K562 (cell line): ENCODE measurements at regions not wholly inside any gene's neighbourhood (a gene's known extent, or its start where the extent isn't known, plus 50 kb on each side); places are given as distances from the start of the nearest gene placed in this dataset.

Experiments used
- ATAC-seq: fragments of 200-7000 bp; cut with Tn5 transposase; 3 replicates; pipeline ENCODE4 v1.9.1; 2020; ENCODE audit warnings: moderate library complexity
- BruUV-seq: library from RNA; stranded (reverse); fragments of 400-500 nt; replicated peaks from 2 replicates; lab custom pipeline; 2021; lab: Mats Ljungman, UMichigan
- CTCF ChIA-PET: fragments of 300-600 bp; formaldehyde crosslinking; extraction: SDS; loops from one replicate; lab custom pipeline; 2021; ENCODE audit warnings: low intra/inter-chr PET ratio; lab: Yijun Ruan, JAX
- POLR2A ChIA-PET: fragments of 300-600, 350-650 bp; sonication (Branson Sonifier 250); formaldehyde crosslinking; extraction: SDS; loops from one replicate; lab custom pipeline; 2021; ENCODE audit warnings: antibody characterized with exemption, inconsistent platforms; lab: Yijun Ruan, JAX
- DNase-seq, 4 experiments: peaks; one replicate each; pipeline versions ENCODE4 v3.0.0 to v3.0.0-alpha.2; 2011 to 2018; ENCODE audit warnings: low spot score in 3 of 4, mixed read lengths in 3 of 4; ENCODE audit errors: extremely low read depth in 1 of 4
- FAIRE-seq: peaks from 2 replicates; lab custom pipeline; 2011; peaks lifted over from hg19 to GRCh38; lab: Jason Lieb, UNC
- H2AFZ ChIP-seq: 2 replicates; pipeline ENCODE4 v1.6.0; 2011; ENCODE audit warnings: low read depth, low read length, control low read depth, inconsistent platforms
- H3K27ac ChIP-seq: fragments of 200-600 bp; 3 replicates; pipeline ENCODE4 v1.8.0; 2011; ENCODE audit warnings: low read depth, mild to moderate bottlenecking, control low read depth, inconsistent platforms, low read length, moderate library complexity, mixed read lengths; ENCODE audit errors: extremely low read depth
- H3K27me3 ChIP-seq, 2 experiments: fragments of 300-600 bp in 1 of 2; 2 replicates in 1 of 2; 3 replicates in 1 of 2; pipeline versions ENCODE4 v1.6.0 to v1.8.0; 2011; ENCODE audit warnings: inconsistent platforms in 2 of 2, low read length in 2 of 2, mild to moderate bottlenecking in 1 of 2, mixed read lengths in 1 of 2, moderate library complexity in 1 of 2; ENCODE audit not compliant: control insufficient read depth in 2 of 2, insufficient read depth in 2 of 2
- H3K36me3 ChIP-seq: fragments of 300-600 bp; 3 replicates; pipeline ENCODE4 v1.8.0; 2011; ENCODE audit warnings: mild to moderate bottlenecking, low read length, inconsistent platforms; ENCODE audit not compliant: control insufficient read depth, insufficient read depth
- H3K4me1 ChIP-seq, 2 experiments: fragments of 200-600 bp in 1 of 2; replicated peaks in 1 of 2; 2 replicates in 1 of 2; 3 replicates in 1 of 2; pipeline versions ENCODE4 v1.5.1 to v1.8.0; 2011; ENCODE audit warnings: inconsistent platforms in 2 of 2, low read length in 2 of 2, mild to moderate bottlenecking in 1 of 2, mixed read lengths in 1 of 2, moderate library complexity in 1 of 2; ENCODE audit not compliant: control insufficient read depth in 2 of 2, insufficient read depth in 2 of 2
- H3K4me2 ChIP-seq: 2 replicates; pipeline ENCODE4 v1.6.1; 2011; ENCODE audit warnings: low read length, control low read depth, inconsistent platforms, mixed read lengths; ENCODE audit not compliant: insufficient read depth
- H3K4me3 ChIP-seq: fragments of 200-600 bp; sonication (generic), shearing (Covaris generic); 2 replicates; pipeline ENCODE4 v1.5.1; 2016; ENCODE audit warnings: control low read depth, inconsistent platforms
- H3K79me2 ChIP-seq: fragments of 200-600 bp; 3 replicates; pipeline ENCODE4 v1.8.0; 2011; ENCODE audit warnings: low read length, inconsistent platforms; ENCODE audit not compliant: control insufficient read depth, insufficient read depth
- H3K9ac ChIP-seq, 2 experiments: 2 replicates each; pipeline versions ENCODE4 v1.6.0 to v1.6.1; 2011; ENCODE audit warnings: low read depth in 2 of 2, low read length in 2 of 2, control low read depth in 1 of 2, inconsistent platforms in 1 of 2, mild to moderate bottlenecking in 1 of 2, mixed read lengths in 1 of 2; ENCODE audit not compliant: insufficient read depth in 1 of 2
- H3K9me1 ChIP-seq: one replicate; pipeline ENCODE4 v1.6.0; 2011; ENCODE audit warnings: inconsistent platforms, mild to moderate bottlenecking, low read length, moderate library complexity; ENCODE audit not compliant: control insufficient read depth, insufficient read depth
- H3K9me3 ChIP-seq: replicated peaks from 2 replicates; pipeline ENCODE4 v1.5.1; 2011; ENCODE audit warnings: low read depth, low read length, inconsistent platforms; ENCODE audit not compliant: control insufficient read depth, insufficient read depth
- H4K20me1 ChIP-seq: replicated peaks from 2 replicates; pipeline ENCODE4 v1.6.1; 2011; ENCODE audit warnings: low read length, inconsistent platforms, mixed read lengths; ENCODE audit not compliant: control insufficient read depth, insufficient read depth
- CCNT2 ChIP-seq: IDR thresholded peaks from 2 replicates; pipeline ENCODE4 v1.6.1; 2011; ENCODE audit warnings: borderline replicate concordance, low read depth, mild to moderate bottlenecking, moderate library complexity, mixed read lengths, low read length; ENCODE audit not compliant: insufficient read length; ENCODE audit errors: extremely low read depth
- ESRRB ChIP-seq: fragments of 250-450 bp; sonication (Bioruptor Pico); IDR thresholded peaks from 2 replicates; pipeline ENCODE4 v1.5.0; 2020; ENCODE audit warnings: mild to moderate bottlenecking, moderate library complexity, borderline replicate concordance
- FOXK2 ChIP-seq, 2 experiments: fragments of 450-650 bp; IDR thresholded peaks in 1 of 2; conservative IDR thresholded peaks in 1 of 2; 2 replicates each; pipeline ENCODE4 v1.6.1; 2016; ENCODE audit warnings: low read depth in 2 of 2, mild to moderate bottlenecking in 1 of 2
- HMGXB4 ChIP-seq: sonication (generic); formaldehyde crosslinking; IDR thresholded peaks from 2 replicates; pipeline ENCODE4 v1.8.1; 2023; ENCODE audit warnings: mild to moderate bottlenecking, missing genetic modification reagents
- HNRNPL ChIP-seq: fragments of 200-400 bp; formaldehyde crosslinking; IDR thresholded peaks from 2 replicates; pipeline ENCODE4 v1.6.1; 2017; ENCODE audit warnings: low read depth, mild to moderate bottlenecking, low read length
- HOMEZ ChIP-seq: fragments of 250-450 bp; sonication (Bioruptor Pico); IDR thresholded peaks from 2 replicates; pipeline ENCODE4 v1.4.0; 2020; ENCODE audit warnings: mild to moderate bottlenecking, moderate library complexity
- MTA2 ChIP-seq: fragments of 450-650 bp; IDR thresholded peaks from 2 replicates; pipeline ENCODE4 v1.6.1; 2016; ENCODE audit warnings: low read depth
- NCOA4 ChIP-seq: fragments of 450-650 bp; IDR thresholded peaks from 2 replicates; pipeline ENCODE4 v1.6.1; 2018; ENCODE audit warnings: mild to moderate bottlenecking; ENCODE audit not compliant: partially characterized antibody
- OTX1 ChIP-seq: fragments of 450-650 bp; formaldehyde crosslinking; IDR thresholded peaks from 2 replicates; pipeline ENCODE4 v1.4.0; 2022; ENCODE audit warnings: mild to moderate bottlenecking
- POLR3A ChIP-seq: IDR thresholded peaks from 2 replicates; pipeline ENCODE4 v1.6.1; 2011; ENCODE audit warnings: borderline replicate concordance, mild to moderate bottlenecking, moderate library complexity; ENCODE audit not compliant: insufficient read length, insufficient read depth; ENCODE audit errors: extremely low read depth
- PYGO2 ChIP-seq: fragments of 450-650 bp; IDR thresholded peaks from 2 replicates; pipeline ENCODE4 v1.6.1; 2016; ENCODE audit warnings: mild to moderate bottlenecking, missing genetic modification characterization, moderate library complexity, missing compliant biosample characterization
- SMAD3 ChIP-seq: fragments of 450-650 bp; formaldehyde crosslinking; conservative IDR thresholded peaks from 2 replicates; pipeline ENCODE4 v1.4.0; 2020; ENCODE audit warnings: mild to moderate bottlenecking
- SMARCA4 ChIP-seq: fragments of 450-650 bp; IDR thresholded peaks from 2 replicates; pipeline ENCODE4 v1.6.1; 2016
- SMARCB1 ChIP-seq: IDR thresholded peaks from 2 replicates; pipeline ENCODE4 v1.6.1; 2011; ENCODE audit warnings: improper control_type of control experiment, low read depth; ENCODE audit not compliant: insufficient read length
- SMARCC2 ChIP-seq: fragments of 450-650 bp; IDR thresholded peaks from 2 replicates; pipeline ENCODE4 v1.6.1; 2017; ENCODE audit warnings: antibody characterized with exemption, moderate library complexity, mild to moderate bottlenecking, low read depth
- TEAD4 ChIP-seq, 2 experiments: sonication (generic) in 1 of 2; formaldehyde crosslinking in 1 of 2; IDR thresholded peaks; 2 replicates each; pipeline versions ENCODE4 v1.6.1 to v1.8.0; 2012 to 2022; ENCODE audit warnings: borderline replicate concordance in 1 of 2, inconsistent platforms in 1 of 2, low read length in 1 of 2, mild to moderate bottlenecking in 1 of 2, missing genetic modification reagents in 1 of 2
- ZNF830 ChIP-seq: fragments of 250-450 bp; sonication (Bioruptor Pico); IDR thresholded peaks from 2 replicates; pipeline ENCODE4 v1.5.0; 2021; ENCODE audit warnings: mild to moderate bottlenecking
- WGBS: fragments of 100-300 bp; shearing (Covaris generic); methylation state at CpG from one replicate; pipeline ENCODE4 v1.1.6; 2016; ENCODE audit warnings: low coverage, mixed read lengths; ENCODE audit not compliant: insufficient coverage; ENCODE audit errors: missing lambda C conversion rate; 5-methylcytosine and 5-hydroxymethylcytosine counted together
- in situ Hi-C: fragments of 300-500 bp; cut with MboI; formaldehyde crosslinking; loops from 4 replicates; pipeline ENCODE4 v1.15.0; 2018; ENCODE audit warnings: inconsistent platforms, mixed read lengths
- intact Hi-C: fragments of 100-400 bp; cut with micrococcal nuclease; formaldehyde crosslinking; loops from 2 replicates; pipeline ENCODE4 v1.14.2; 2022

GRCh38 chr15:37298271-37298670 is 197.9 kb upstream of the MEIS2 start:
- ChIA-PET POLR2A (no interaction called here), CTCF (no interaction called here)
- H3K4me2 ChIP-seq = no peak overlapping the region
- H3K9me3 ChIP-seq = no peaks in the 10 kb centered on the region
- H3K9me1 ChIP-seq = no peaks in the 10 kb centered on the region
- no peaks in the 10 kb centered on the region for H3K36me3 ChIP-seq
- no peaks in the 10 kb centered on the region for H3K4me1 ChIP-seq
- no peak overlapping the region for H2AFZ ChIP-seq
- DNase-seq (no peak), FAIRE-seq (no peak), ATAC-seq (no peak)
- in situ Hi-C loops (no loop called here), intact Hi-C loops (no loop called here)
- no peak overlapping the region for H3K27ac ChIP-seq
- no peak overlapping the region for H3K4me3 ChIP-seq
- no peak overlapping the region for H3K9ac ChIP-seq
- no peaks in the 10 kb centered on the region for H3K27me3 ChIP-seq
- H3K79me2 ChIP-seq = no peaks in the 10 kb centered on the region
- H4K20me1 ChIP-seq = no peaks in the 10 kb centered on the region
- BruUV-seq = no TSS peak
- 0% methylated on average over 1 of the region's 1 CpG for WGBS
- no peak for TF ChIP-seq HOMEZ (CRISPR knock-in tag)
- TF ChIP-seq PYGO2 (tag) = no peak
- TF ChIP-seq HNRNPL = no peak
- no peak for TF ChIP-seq ZNF830 (CRISPR knock-in tag)
- no peak for TF ChIP-seq SMARCB1
- no peak for TF ChIP-seq ESRRB (CRISPR knock-in tag)
- no peak for TF ChIP-seq CCNT2
- no peak for TF ChIP-seq SMAD3 (CRISPR knock-in tag)
- TF ChIP-seq HMGXB4 (CRISPR knock-in tag) = no peak
- TF ChIP-seq TEAD4 (IDR thresholded peaks at IDR 0.05; ENCODE audit: low read length) = no peak
- no peak for TF ChIP-seq TEAD4 (CRISPR knock-in tag; IDR thresholded peaks at IDR 0.05; ENCODE audit: borderline replicate concordance)
- no peak for TF ChIP-seq NCOA4
- TF ChIP-seq SMARCC2 = no peak
- TF ChIP-seq MTA2 = no peak
- no peak for TF ChIP-seq SMARCA4
- no peak for TF ChIP-seq OTX1 (CRISPR knock-in tag)
- no peak for TF ChIP-seq POLR3A
- no peak for TF ChIP-seq FOXK2 (conservative IDR thresholded peaks at IDR 0.05 in 1 of 2, IDR thresholded peaks at IDR 0.05 in 1 of 2; ENCODE audit: low read depth in 2 of 2)
